GM23248 (cell line): ENCODE measurements at regions not wholly inside any gene's neighbourhood (a gene's known extent, or its start where the extent isn't known, plus 50 kb on each side); places are given as distances from the start of the nearest gene placed in this dataset.

Source experiments
- DNase-seq: peaks from one replicate; pipeline ENCODE4 v3.0.0-alpha.2; 2015
- H2AFZ ChIP-seq: fragments of 200-600 bp; sonication (generic); 2 replicates; pipeline ENCODE4 v1.6.1; 2016; ENCODE audit warnings: antibody characterized with exemption
- H3F3A ChIP-seq: fragments of 200-600 bp; sonication (generic); 2 replicates; pipeline ENCODE4 v1.6.1; 2016; ENCODE audit warnings: mild to moderate bottlenecking, antibody characterized with exemption, mixed run types; ENCODE audit not compliant: insufficient read depth
- H3K27ac ChIP-seq: fragments of 200-600 bp; sonication (generic); 2 replicates; pipeline ENCODE4 v1.5.1; 2016; ENCODE audit warnings: mild to moderate bottlenecking
- H3K27me3 ChIP-seq: fragments of 200-600 bp; sonication (generic); replicated peaks from 2 replicates; pipeline ENCODE4 v1.6.1; 2016; ENCODE audit warnings: mild to moderate bottlenecking; ENCODE audit not compliant: insufficient read depth
- H3K36me3 ChIP-seq: fragments of 200-600 bp; sonication (generic); 2 replicates; pipeline ENCODE4 v1.6.1; 2016; ENCODE audit warnings: low read depth, mild to moderate bottlenecking
- H3K4me1 ChIP-seq: fragments of 200-600 bp; sonication (generic); 2 replicates; pipeline ENCODE4 v1.6.1; 2016; ENCODE audit warnings: mild to moderate bottlenecking; ENCODE audit not compliant: insufficient read depth
- H3K4me2 ChIP-seq: fragments of 200-600 bp; sonication (generic); one replicate; pipeline ENCODE4 v1.6.1; 2016; ENCODE audit warnings: mild to moderate bottlenecking; ENCODE audit not compliant: unreplicated experiment
- H3K4me3 ChIP-seq: fragments of 200-600 bp; sonication (generic); 2 replicates; pipeline ENCODE4 v1.5.1; 2016; ENCODE audit warnings: mild to moderate bottlenecking
- H3K79me2 ChIP-seq: fragments of 200-600 bp; sonication (generic); 2 replicates; pipeline ENCODE4 v1.6.1; 2016; ENCODE audit warnings: mild to moderate bottlenecking; ENCODE audit not compliant: insufficient read depth
- H3K9ac ChIP-seq: fragments of 200-600 bp; sonication (generic); 2 replicates; pipeline ENCODE4 v1.6.1; 2016; ENCODE audit warnings: mild to moderate bottlenecking
- H3K9me2 ChIP-seq: fragments of 200-600 bp; sonication (generic); 2 replicates; pipeline ENCODE4 v1.6.1; 2016; ENCODE audit warnings: mixed run types, mild to moderate bottlenecking, moderate library complexity; ENCODE audit not compliant: insufficient read depth
- H3K9me3 ChIP-seq: fragments of 200-600 bp; sonication (generic); one replicate; pipeline ENCODE4 v1.6.1; 2017; ENCODE audit warnings: low read depth
- H4K20me1 ChIP-seq: fragments of 200-600 bp; sonication (generic); 2 replicates; pipeline ENCODE4 v1.6.0; 2016; ENCODE audit not compliant: insufficient read depth
- EZH2 ChIP-seq: fragments of 200-600 bp; sonication (generic); IDR thresholded peaks from 2 replicates; pipeline ENCODE4 v1.6.1; 2018; ENCODE audit warnings: antibody characterized with exemption, mild to moderate bottlenecking; ENCODE audit not compliant: insufficient read depth, poor library complexity, severe bottlenecking
- EZH2phosphoT487 ChIP-seq: fragments of 200-600 bp; sonication (generic); IDR thresholded peaks from 2 replicates; pipeline ENCODE4 v1.6.1; 2018; ENCODE audit warnings: antibody characterized with exemption, moderate library complexity, mild to moderate bottlenecking, low read depth; ENCODE audit not compliant: insufficient read depth
- WGBS, 2 experiments: methylation state at CpG; one replicate each; pipeline ENCODE4 v1.1.6; 2015 to 2017; ENCODE audit warnings: low lambda C conversion rate in 2 of 2, low coverage in 1 of 2; ENCODE audit errors: missing lambda C conversion rate in 2 of 2; 5-methylcytosine and 5-hydroxymethylcytosine counted together
- in situ Hi-C: fragments of 300-500 bp; cut with MboI; formaldehyde crosslinking; loops from 2 replicates; pipeline ENCODE4 v1.15.0; 2020

DNA sequence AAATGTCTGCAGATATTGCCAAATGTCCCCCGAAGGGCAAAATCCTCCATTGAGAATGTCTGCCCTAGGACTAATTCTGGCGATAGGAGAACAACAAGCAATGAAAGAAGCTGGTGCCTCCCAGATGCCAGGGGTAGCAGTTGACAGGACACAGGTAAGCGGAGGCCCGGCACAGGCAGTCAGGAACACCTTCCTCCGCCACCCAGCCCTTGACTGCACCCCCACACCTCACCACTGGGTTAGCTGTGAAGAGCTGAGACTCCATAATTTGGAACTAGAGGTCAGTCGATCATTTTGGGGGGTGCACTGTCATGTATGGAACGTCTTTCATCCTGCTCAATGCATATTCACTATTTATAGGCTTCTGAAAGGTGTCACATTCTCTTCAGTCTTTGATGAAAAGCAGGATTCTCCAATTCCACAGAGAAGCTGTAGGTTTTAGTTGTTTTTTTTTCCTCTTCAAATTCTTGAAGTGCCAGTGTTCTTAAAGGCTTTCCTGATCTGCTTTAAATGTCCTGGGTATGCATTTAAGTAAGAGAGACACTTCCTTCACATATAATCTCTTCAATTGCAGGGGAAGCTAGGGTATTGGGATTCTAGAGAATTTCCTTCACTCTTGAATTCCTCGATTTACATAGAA lies 111.6 kb upstream of the ZFP42 start:
- H3K4me2 ChIP-seq, result no peak overlapping the region
- H4K20me1 ChIP-seq, result no peaks in the 10 kb centered on the region
- no peaks in the 10 kb centered on the region for H3K9me3 ChIP-seq
- H3K4me1 ChIP-seq, result no peaks in the 10 kb centered on the region
- no peak overlapping the region for H3K4me3 ChIP-seq
- no peaks in the 10 kb centered on the region for H3K9me2 ChIP-seq
- no peaks in the 10 kb centered on the region for H3F3A ChIP-seq
- H3K79me2 ChIP-seq, result no peaks in the 10 kb centered on the region
- in situ Hi-C loops, result no loop called here
- no peaks in the 10 kb centered on the region for H3K27me3 ChIP-seq
- no peaks in the 10 kb centered on the region for H3K36me3 ChIP-seq
- DNase-seq, result no peak
- TF ChIP-seq EZH2phosphoT487, result no peak
- TF ChIP-seq EZH2, result no peak
- 13 to 24% methylated on average over 8 of the region's 8 CpGs for WGBS, 2 experiments
- H2AFZ ChIP-seq, result no peak overlapping the region
- H3K27ac ChIP-seq, result no peak overlapping the region
- H3K9ac ChIP-seq, result no peak overlapping the region

DNA sequence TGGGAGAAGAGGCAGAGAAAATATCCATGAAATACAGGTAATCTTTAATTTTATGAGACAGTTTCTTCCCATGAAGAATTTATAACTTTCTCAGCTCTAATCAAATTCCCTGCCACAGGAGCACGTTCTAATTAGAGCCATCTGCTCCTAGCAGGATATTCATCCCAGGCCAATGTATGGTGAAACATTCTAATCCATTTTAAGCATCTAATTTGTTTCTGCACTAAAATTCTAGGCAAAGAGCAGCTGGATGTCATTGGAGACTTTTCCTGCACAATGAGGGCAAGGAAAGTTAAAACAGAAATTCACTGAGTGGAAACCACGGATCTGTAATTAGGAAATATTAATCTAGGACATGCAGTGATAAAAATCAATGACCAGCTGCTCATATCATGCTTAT lies 107.7 kb upstream of the ZFP42 start:
- no peak overlapping the region for H3K27ac ChIP-seq
- H3K4me1 ChIP-seq, result no peaks in the 10 kb centered on the region
- no peaks in the 10 kb centered on the region for H4K20me1 ChIP-seq
- H3K9me3 ChIP-seq, result no peaks in the 10 kb centered on the region
- in situ Hi-C loops, result no loop called here
- no peak for DNase-seq
- TF ChIP-seq EZH2, result no peak
- TF ChIP-seq EZH2phosphoT487, result no peak
- H3K4me2 ChIP-seq, result no peak overlapping the region
- no peaks in the 10 kb centered on the region for H3K27me3 ChIP-seq
- no peaks in the 10 kb centered on the region for H3K36me3 ChIP-seq
- no peak overlapping the region for H3K9ac ChIP-seq
- no peaks in the 10 kb centered on the region for H3K9me2 ChIP-seq
- no peak overlapping the region for H2AFZ ChIP-seq
- 0% methylated on average over 2 of the region's 2 CpGs for whole genome bisulfite sequencing, 2 experiments
- H3K79me2 ChIP-seq, result no peaks in the 10 kb centered on the region
- H3K4me3 ChIP-seq, result no peak overlapping the region
- no peaks in the 10 kb centered on the region for H3F3A ChIP-seq

DNA sequence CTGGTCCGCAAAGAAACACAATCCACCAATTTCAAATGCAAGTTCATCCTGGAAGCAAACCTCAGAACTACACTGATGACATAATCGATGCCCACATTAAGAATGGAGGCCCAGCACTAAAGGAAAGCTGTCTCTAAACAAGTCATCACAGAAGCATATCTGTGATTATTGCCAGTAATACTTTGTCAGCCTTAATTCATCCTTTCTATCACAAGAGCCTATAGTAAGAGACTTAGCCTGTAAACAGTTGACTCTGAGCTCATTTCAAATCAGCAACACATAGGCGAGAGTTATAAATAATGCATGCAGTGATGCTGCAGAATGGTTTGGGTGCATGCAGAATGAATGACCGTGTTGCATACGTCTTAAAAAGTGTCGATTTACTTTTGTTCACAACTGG lies 105.9 kb upstream of the ZFP42 start:
- H2AFZ ChIP-seq, result no peak overlapping the region
- no peak for DNase-seq
- H3K79me2 ChIP-seq, result no peaks in the 10 kb centered on the region
- in situ Hi-C loops, result no loop called here
- TF ChIP-seq EZH2phosphoT487 (no peak), EZH2 (no peak)
- no peaks in the 10 kb centered on the region for H3F3A ChIP-seq
- H3K4me2 ChIP-seq, result no peak overlapping the region
- no peaks in the 10 kb centered on the region for H4K20me1 ChIP-seq
- no peaks in the 10 kb centered on the region for H3K9me3 ChIP-seq
- WGBS, 2 experiments, result 29 to 31% methylated on average over 6 of the region's 6 CpGs
- H3K4me3 ChIP-seq, result no peak overlapping the region
- no peak overlapping the region for H3K27ac ChIP-seq
- H3K9ac ChIP-seq, result no peak overlapping the region
- no peaks in the 10 kb centered on the region for H3K4me1 ChIP-seq
- H3K9me2 ChIP-seq, result no peaks in the 10 kb centered on the region
- H3K36me3 ChIP-seq, result no peaks in the 10 kb centered on the region
- H3K27me3 ChIP-seq, result no peaks in the 10 kb centered on the region

- TF ChIP-seq EZH2, result no peak
- in situ Hi-C loops, result no loop called here
Measured at GRCh38 chr4:187893418-187893817, 102.2 kb upstream of the ZFP42 start.

GRCh38 chr4:187903106-187903505 lies 92.5 kb upstream of the ZFP42 start:
- no peaks in the 10 kb centered on the region for H3K4me1 ChIP-seq

More at GRCh38 chr4:187893418-187893817, 102.2 kb upstream of the ZFP42 start:
- Histone ChIP-seq H3K79me2 (no peaks in the 10 kb centered on the region), H3K9me2 (no peaks in the 10 kb centered on the region), H3K9me3 (no peaks in the 10 kb centered on the region), H3K4me3 (no peak overlapping the region), H3F3A (no peaks in the 10 kb centered on the region), H3K4me2 (no peak overlapping the region), H3K4me1 (no peaks in the 10 kb centered on the region), H3K36me3 (no peaks in the 10 kb centered on the region), H3K27ac (no peak overlapping the region), H3K27me3 (no peaks in the 10 kb centered on the region), H2AFZ (no peak overlapping the region), H3K9ac (no peak overlapping the region), H4K20me1 (no peaks in the 10 kb centered on the region)
- 33 to 36% methylated on average over 5 of the region's 5 CpGs for WGBS, 2 experiments
- DNase-seq, result no peak

More at GRCh38 chr4:187903106-187903505, 92.5 kb upstream of the ZFP42 start:
- Histone ChIP-seq H4K20me1 (no peaks in the 10 kb centered on the region), H3K9me3 (no peaks in the 10 kb centered on the region), H2AFZ (no peak overlapping the region), H3K27ac (no peak overlapping the region), H3K79me2 (no peaks in the 10 kb centered on the region), H3K9me2 (no peaks in the 10 kb centered on the region), H3K4me2 (no peak overlapping the region), H3F3A (no peaks in the 10 kb centered on the region), H3K36me3 (no peaks in the 10 kb centered on the region), H3K4me3 (no peak overlapping the region), H3K9ac (no peak overlapping the region), H3K27me3 (no peaks in the 10 kb centered on the region)
- TF ChIP-seq EZH2phosphoT487 (no peak), EZH2 (no peak)
- DNase-seq, result no peak
- in situ Hi-C loops, result no loop called here
- 7 to 9% methylated on average over 5 of the region's 5 CpGs for WGBS, 2 experiments
